ENCODE measurements at regions not wholly inside any gene's neighbourhood (a gene's known extent, or its start where the extent isn't known, plus 50 kb on each side); places are given as distances from the start of the nearest gene placed in this dataset.

DNA sequence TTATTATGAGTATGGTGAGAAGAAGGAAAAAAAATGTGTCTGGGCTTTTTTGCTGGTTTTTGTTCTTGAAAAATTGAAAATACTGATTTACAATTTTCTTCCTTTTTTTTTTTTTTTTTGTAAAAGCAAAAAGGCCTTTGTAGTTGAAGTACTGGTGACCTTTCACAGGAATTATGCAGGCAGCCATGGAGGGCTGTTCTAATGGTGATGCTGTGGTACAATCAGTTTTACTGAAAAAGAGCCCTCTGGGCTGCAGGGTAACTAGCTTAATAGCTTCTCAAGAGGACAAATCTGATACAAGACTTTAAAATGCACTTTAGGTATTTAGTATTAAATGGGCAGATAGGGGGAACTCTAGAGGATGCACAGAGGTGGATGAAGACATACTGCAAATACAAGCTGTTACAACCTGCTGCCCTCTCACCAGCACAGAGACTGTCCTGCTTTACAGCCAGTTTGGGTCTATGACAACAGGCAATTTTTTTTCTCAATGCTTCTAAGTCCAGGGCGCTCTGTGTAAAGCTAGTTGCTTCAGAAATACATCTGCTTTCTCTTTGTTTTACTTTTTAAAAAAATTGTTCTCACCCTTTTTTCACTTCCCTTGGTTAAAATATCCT is 61.6 kb upstream of the HS3ST5 start:
- no peak for DNase-seq

DNA sequence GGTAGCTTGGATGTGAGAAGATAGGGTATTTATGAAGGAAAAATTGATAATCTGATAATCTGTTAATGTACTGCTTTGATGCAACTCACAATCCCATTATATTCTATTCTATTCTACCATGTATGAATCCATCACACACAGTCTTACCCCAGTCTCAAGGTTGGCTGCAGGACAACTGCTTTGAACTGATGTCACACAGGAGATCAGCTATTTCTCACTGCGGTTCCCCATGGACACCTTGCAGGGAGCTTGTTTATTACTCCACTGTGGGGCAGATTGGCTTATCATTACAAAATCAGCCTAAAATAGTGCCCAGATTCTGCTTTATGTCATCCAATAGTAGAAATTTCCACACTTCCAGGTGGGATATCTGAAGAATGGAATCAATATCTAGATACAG is 61.0 kb upstream of the HS3ST5 start:
- DNase-seq: no peak

DNA sequence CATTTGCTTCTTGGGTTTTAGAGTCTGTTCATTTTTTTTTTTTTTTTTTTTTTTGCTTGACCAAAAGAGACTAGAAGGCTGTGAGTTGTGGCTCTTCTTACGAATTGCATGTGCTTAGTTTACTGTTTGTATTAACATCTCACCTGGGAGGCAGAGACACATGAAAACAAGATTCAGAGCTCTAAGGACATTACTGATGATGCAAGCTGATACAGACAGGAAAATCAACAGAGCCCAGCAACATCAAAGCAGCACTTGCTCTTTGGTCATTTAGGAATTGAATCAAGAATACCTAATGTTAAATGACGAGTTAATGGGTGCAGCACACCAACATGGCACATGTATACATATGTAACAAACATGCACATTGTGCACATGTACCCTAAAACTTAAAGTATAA is 55.7 kb upstream of the HS3ST5 start:
- DNase-seq: no peak

Measured in activated CD4-positive, alpha-beta T cell treated with anti-CD3 and anti-CD28 coated beads, Interleukin-2, amount 50 U/mL, for 16 hours (primary cell).